Keratinocyte (primary cell): ENCODE measurements at regions not wholly inside any gene's neighbourhood (a gene's known extent, or its start where the extent isn't known, plus 50 kb on each side); places are given as distances from the start of the nearest gene placed in this dataset.
A peak's percentile ranks its signal among the peaks of the same experiment; 100 is the strongest.

ENCODE experiments used
- DNase-seq: peaks from one replicate; pipeline ENCODE4 v3.0.0-alpha.2; 2011; ENCODE audit warnings: low read depth, missing footprints, low spot score
- FAIRE-seq: peaks from 2 replicates; lab custom pipeline; 2011; peaks lifted over from hg19 to GRCh38; lab: Jason Lieb, UNC
- H2AFZ ChIP-seq: 2 replicates; pipeline ENCODE4 v1.6.0; 2012; ENCODE audit warnings: low read length, control low read depth, inconsistent platforms; ENCODE audit not compliant: control insufficient read depth
- H3K27ac ChIP-seq: 2 replicates; pipeline ENCODE4 v1.5.1; 2011; ENCODE audit warnings: low read length; ENCODE audit not compliant: control insufficient read depth, insufficient read depth
- H3K27me3 ChIP-seq: 3 replicates; pipeline ENCODE4 v1.6.0; 2011; ENCODE audit warnings: low read length; ENCODE audit not compliant: control insufficient read depth, insufficient read depth; ENCODE audit errors: extremely low read depth
- H3K36me3 ChIP-seq, 2 experiments: 2 replicates in 1 of 2; 3 replicates in 1 of 2; pipeline ENCODE4 v1.5.1; 2011; ENCODE audit warnings: low read length in 2 of 2, mild to moderate bottlenecking in 1 of 2; ENCODE audit not compliant: control insufficient read depth in 2 of 2, insufficient read depth in 2 of 2; ENCODE audit errors: extremely low read depth in 1 of 2
- H3K4me1 ChIP-seq: 3 replicates; pipeline ENCODE4 v1.5.1; 2011; ENCODE audit warnings: low read length; ENCODE audit not compliant: control insufficient read depth, insufficient read depth; ENCODE audit errors: extremely low read depth
- H3K4me2 ChIP-seq: 3 replicates; pipeline ENCODE4 v1.6.0; 2011; ENCODE audit warnings: low read depth, low read length; ENCODE audit not compliant: control insufficient read depth, insufficient read depth; ENCODE audit errors: extremely low read depth
- H3K4me3 ChIP-seq, 3 experiments: fragments of 200-600 bp in 1 of 3; sonication (generic) in 1 of 3; 2 replicates in 2 of 3; 3 replicates in 1 of 3; pipeline ENCODE4 v1.5.1; 2011 to 2016; ENCODE audit warnings: low read length in 3 of 3, mild to moderate bottlenecking in 3 of 3, control low read depth in 2 of 3, inconsistent platforms in 1 of 3, low read depth in 1 of 3, mixed read lengths in 1 of 3, mixed run types in 1 of 3, moderate library complexity in 1 of 3; ENCODE audit not compliant: control insufficient read depth in 2 of 3, insufficient read depth in 2 of 3; ENCODE audit errors: extremely low read depth in 1 of 3
- H3K79me2 ChIP-seq: 2 replicates; pipeline ENCODE4 v1.6.0; 2012; ENCODE audit warnings: low read length; ENCODE audit not compliant: control insufficient read depth, insufficient read depth
- H3K9ac ChIP-seq: 3 replicates; pipeline ENCODE4 v1.6.0; 2011; ENCODE audit warnings: low read length; ENCODE audit not compliant: control insufficient read depth, insufficient read depth; ENCODE audit errors: extremely low read depth
- H3K9me1 ChIP-seq: 3 replicates; pipeline ENCODE4 v1.6.0; 2011; ENCODE audit warnings: low read length; ENCODE audit not compliant: control insufficient read depth, insufficient read depth; ENCODE audit errors: extremely low read depth
- H3K9me3 ChIP-seq: 2 replicates; pipeline ENCODE4 v1.5.1; 2012; ENCODE audit warnings: low read depth, low read length; ENCODE audit not compliant: control insufficient read depth
- H4K20me1 ChIP-seq: 3 replicates; pipeline ENCODE4 v1.6.0; 2011; ENCODE audit warnings: low read length; ENCODE audit not compliant: control insufficient read depth, insufficient read depth; ENCODE audit errors: extremely low read depth
- CTCF ChIP-seq, 3 experiments: IDR thresholded peaks in 1 of 3; conservative IDR thresholded peaks in 1 of 3; optimal IDR thresholded peaks in 1 of 3; 2 replicates in 2 of 3; 3 replicates in 1 of 3; pipeline versions ENCODE3 to v1.5.1; 2011; ENCODE audit warnings: low read length in 3 of 3, mild to moderate bottlenecking in 3 of 3, moderate library complexity in 2 of 3, control low read depth in 1 of 3, inconsistent platforms in 1 of 3; ENCODE audit not compliant: insufficient read depth in 2 of 3; ENCODE audit errors: extremely low read depth in 1 of 3
- EZH2 ChIP-seq: IDR thresholded peaks from one replicate; pipeline ENCODE4 v1.6.1; 2012; ENCODE audit warnings: inconsistent platforms, mild to moderate bottlenecking, low read length, moderate library complexity
- dilution Hi-C: fragments of 300-500 bp; cut with MboI; formaldehyde crosslinking; loops from one replicate; pipeline ENCODE4 v1.7.0; 2020; ENCODE audit warnings: low sequenced_read_pairs; ENCODE audit not compliant: extremely low pct_ligation_motif_present

- Histone ChIP-seq H3K27ac (no peak overlapping the region), H3K36me3 (no peaks in the 10 kb centered on the region), H2AFZ (peak overlapping the region; percentile 40), H3K4me3 (no peak overlapping the region), H3K27me3 (no peaks in the 10 kb centered on the region), H3K9me1 (no peaks in the 10 kb centered on the region), H3K4me1 (no peaks in the 10 kb centered on the region), H3K9me3 (no peaks in the 10 kb centered on the region), H3K79me2 (no peaks in the 10 kb centered on the region), H3K4me2 (no peak overlapping the region), H3K9ac (no peak overlapping the region), H4K20me1 (no peaks in the 10 kb centered on the region)
- FAIRE-seq (no peak), DNase-seq (no peak)
- dilution Hi-C loops: no loop called here
- TF ChIP-seq EZH2 (no peak), CTCF (optimal IDR thresholded peaks at IDR 0.05 in 1 of 3, IDR thresholded peaks at IDR 0.05 in 1 of 3, conservative IDR thresholded peaks at IDR 0.05 in 1 of 3; ENCODE audit: extremely low read depth in 1 of 3, insufficient read depth in 2 of 3, low read length in 3 of 3) (no peak)
Observed at GRCh38 chr1:199283794-199284193, 645.0 kb downstream of the PTPRC start.

GRCh38 chr1:199287206-199287605 lies 648.4 kb downstream of the PTPRC start:
- Histone ChIP-seq H3K4me3 (no peak overlapping the region), H2AFZ (no peak overlapping the region), H3K9ac (no peak overlapping the region), H4K20me1 (no peaks in the 10 kb centered on the region), H3K9me1 (no peaks in the 10 kb centered on the region), H3K4me1 (peaks cover 3% of the 10 kb centered on the region), H3K4me2 (no peak overlapping the region), H3K36me3 (no peaks in the 10 kb centered on the region), H3K79me2 (no peaks in the 10 kb centered on the region), H3K9me3 (no peaks in the 10 kb centered on the region), H3K27me3 (no peaks in the 10 kb centered on the region), H3K27ac (no peak overlapping the region)
- TF ChIP-seq CTCF (optimal IDR thresholded peaks at IDR 0.05 in 1 of 3, IDR thresholded peaks at IDR 0.05 in 1 of 3, conservative IDR thresholded peaks at IDR 0.05 in 1 of 3; ENCODE audit: extremely low read depth in 1 of 3, insufficient read depth in 2 of 3, low read length in 3 of 3) (no peak), EZH2 (no peak)
- FAIRE-seq: no peak
- DNase-seq: no peak
- dilution Hi-C loops: no loop called here
